A673 (cell line): ENCODE measurements at regions not wholly inside any gene's neighbourhood (a gene's known extent, or its start where the extent isn't known, plus 50 kb on each side); places are given as distances from the start of the nearest gene placed in this dataset.

Experiments used
- BruUV-seq: library from RNA; stranded (reverse); fragments of 400-500 nt; replicated peaks from 2 replicates; lab custom pipeline; 2021; lab: Mats Ljungman, UMichigan
- CTCF ChIA-PET: fragments of 300-600 bp; sonication (Branson Sonifier 250); formaldehyde crosslinking; loops from one replicate; lab custom pipeline; 2022; ENCODE audit warnings: antibody characterized with exemption; lab: Charles Lee
- POLR2A ChIA-PET: fragments of 300-600 bp; sonication (Branson Sonifier 250); formaldehyde crosslinking; loops from one replicate; lab custom pipeline; 2022; ENCODE audit warnings: antibody characterized with exemption; ENCODE audit not compliant: low non-redundant PET; lab: Charles Lee
- DNase-seq: peaks from one replicate; pipeline ENCODE4 v3.0.0-alpha.2; 2015; ENCODE audit warnings: low spot score
- H3K27ac ChIP-seq: fragments of 200-600 bp; sonication (generic); 2 replicates; pipeline ENCODE4 v1.5.1; 2016; ENCODE audit warnings: mixed run types, low read depth, mild to moderate bottlenecking, mixed read lengths, antibody characterized with exemption, low read length; ENCODE audit not compliant: poor library complexity, severe bottlenecking
- H3K27me3 ChIP-seq: fragments of 200-600 bp; sonication (generic); replicated peaks from 2 replicates; pipeline ENCODE4 v1.6.1; 2017; ENCODE audit warnings: mixed run types, low read depth, mild to moderate bottlenecking, mixed read lengths, antibody characterized with exemption, low read length; ENCODE audit not compliant: insufficient read depth, poor library complexity
- H3K36me3 ChIP-seq: fragments of 200-600 bp; sonication (generic); 2 replicates; pipeline ENCODE4 v1.6.1; 2016; ENCODE audit warnings: mixed run types, mild to moderate bottlenecking, mixed read lengths, antibody characterized with exemption, low read length; ENCODE audit not compliant: insufficient read depth, poor library complexity, severe bottlenecking
- H3K4me1 ChIP-seq: fragments of 200-600 bp; sonication (generic); 2 replicates; pipeline ENCODE4 v1.6.1; 2017; ENCODE audit warnings: mixed run types, mild to moderate bottlenecking, mixed read lengths, antibody characterized with exemption, low read length; ENCODE audit not compliant: insufficient read depth, poor library complexity, severe bottlenecking
- H3K4me3 ChIP-seq: fragments of 200-600 bp; sonication (generic); 2 replicates; pipeline ENCODE4 v1.5.1; 2016; ENCODE audit warnings: low read depth, mixed run types, mild to moderate bottlenecking, mixed read lengths, low read length; ENCODE audit not compliant: poor library complexity, severe bottlenecking
- H3K9me3 ChIP-seq: fragments of 200-600 bp; sonication (generic); 2 replicates; pipeline ENCODE4 v1.6.1; 2016; ENCODE audit warnings: mixed run types, low read depth, mild to moderate bottlenecking, mixed read lengths, antibody characterized with exemption, low read length; ENCODE audit not compliant: poor library complexity, severe bottlenecking
- CTCF ChIP-seq: fragments of 300-800, 200-600 bp; sonication (generic); conservative IDR thresholded peaks from 2 replicates; pipeline ENCODE4 v1.5.1; 2017; ENCODE audit warnings: low read depth, mild to moderate bottlenecking, antibody characterized with exemption, low read length, moderate library complexity, mixed read lengths
- EZH2 ChIP-seq: fragments of 200-600 bp; sonication (generic); IDR thresholded peaks from 2 replicates; pipeline ENCODE4 v1.6.1; 2017; ENCODE audit warnings: borderline replicate concordance, low read depth, mild to moderate bottlenecking, mixed read lengths, antibody characterized with exemption, low read length; ENCODE audit not compliant: poor library complexity, severe bottlenecking
- intact Hi-C: fragments of 100-400 bp; cut with micrococcal nuclease; formaldehyde crosslinking; loops from one replicate; pipeline ENCODE4 v1.10.0; 2022; ENCODE audit not compliant: unreplicated experiment

- ChIA-PET POLR2A (no interaction called here), CTCF (no interaction called here)
- no peaks in the 10 kb centered on the region for H3K4me1 ChIP-seq
- no peaks in the 10 kb centered on the region for H3K36me3 ChIP-seq
- DNase-seq, result no peak
- TF ChIP-seq CTCF (no peak), EZH2 (no peak)
- peaks cover 1% of the 10 kb centered on the region for H3K27me3 ChIP-seq
- no peak overlapping the region for H3K4me3 ChIP-seq
- no peak overlapping the region for H3K27ac ChIP-seq
- no peaks in the 10 kb centered on the region for H3K9me3 ChIP-seq
- BruUV-seq, result no TSS peak
- intact Hi-C loops, result no loop called here
These were observed 124.0 kb upstream of the ERG start for GRCh38 chr21:38622081-38622826.

GRCh38 chr21:38622827-38623209, 124.5 kb upstream of the ERG start:
- DNase-seq, result no peak
- Histone ChIP-seq H3K27ac (no peak overlapping the region), H3K36me3 (no peaks in the 10 kb centered on the region), H3K4me3 (no peak overlapping the region), H3K9me3 (no peaks in the 10 kb centered on the region), H3K27me3 (peaks cover 4% of the 10 kb centered on the region), H3K4me1 (no peaks in the 10 kb centered on the region)
- CTCF ChIA-PET, result no interaction called here
- TF ChIP-seq EZH2 (no peak), CTCF (no peak)
- POLR2A ChIA-PET, result no interaction called here
- no TSS peak for BruUV-seq
- intact Hi-C loops, result no loop called here

GRCh38 chr21:38623552-38623951, 125.3 kb upstream of the ERG start:
- H3K9me3 ChIP-seq, result no peaks in the 10 kb centered on the region
- no peak overlapping the region for H3K27ac ChIP-seq
- H3K27me3 ChIP-seq, result peaks cover 4% of the 10 kb centered on the region
- BruUV-seq, result no TSS peak
- ChIA-PET CTCF (no interaction called here), POLR2A (no interaction called here)
- no peaks in the 10 kb centered on the region for H3K4me1 ChIP-seq
- no peaks in the 10 kb centered on the region for H3K36me3 ChIP-seq
- H3K4me3 ChIP-seq, result no peak overlapping the region
- no peak for DNase-seq
- intact Hi-C loops, result no loop called here
- TF ChIP-seq CTCF, result no peak
- TF ChIP-seq EZH2, result no peak
